Activated CD8-positive, alpha-beta memory T cell treated with anti-CD3 and anti-CD28 coated beads, Interleukin-2, amount 50 U/mL, for 1 hour (primary cell): ENCODE measurements at regions not wholly inside any gene's neighbourhood (a gene's known extent, or its start where the extent isn't known, plus 50 kb on each side); places are given as distances from the start of the nearest gene placed in this dataset.
"Not testable (repeated sequence)": the region's sequence is repeated elsewhere in the genome, so short reads cannot be mapped to it uniquely, and the experiment has no call there.

Experiments used
- DNase-seq: peaks from one replicate; pipeline ENCODE4 v3.0.0-alpha.2; 2020; ENCODE audit errors: extremely low read depth

GRCh38 chr4:123674762-123675465, 278.3 kb downstream of the SPRY1 start:
- DNase-seq: no peak

- no peak for DNase-seq
These were observed 279.0 kb downstream of the SPRY1 start for GRCh38 chr4:123675567-123675966.

- no peak for DNase-seq
These were observed 279.7 kb downstream of the SPRY1 start for GRCh38 chr4:123676071-123676889.

- no peak for DNase-seq
These were observed 280.3 kb downstream of the SPRY1 start for GRCh38 chr4:123676890-123677229.

GRCh38 chr4:123682931-123683330, 286.3 kb downstream of the SPRY1 start:
- no peak for DNase-seq

GRCh38 chr4:123684937-123685336, 288.3 kb downstream of the SPRY1 start:
- not testable (repeated sequence) for DNase-seq

GRCh38 chr4:123695531-123695930, 298.9 kb downstream of the SPRY1 start:
- DNase-seq: not testable (repeated sequence)

- DNase-seq: no peak
These were observed 300.1 kb downstream of the SPRY1 start for GRCh38 chr4:123696687-123697086.

- no peak for DNase-seq
These were observed 302.0 kb downstream of the SPRY1 start for GRCh38 chr4:123698556-123698955.

- DNase-seq: no peak
These were observed 303.5 kb downstream of the SPRY1 start for GRCh38 chr4:123699880-123700771.

- DNase-seq: no peak
These were observed 304.6 kb downstream of the SPRY1 start for GRCh38 chr4:123701131-123701575.

- DNase-seq: no peak
These were observed 308.8 kb downstream of the SPRY1 start for GRCh38 chr4:123705419-123705818.

GRCh38 chr4:123706973-123707372, 310.4 kb downstream of the SPRY1 start:
- DNase-seq: no peak

- no peak for DNase-seq
These were observed 312.3 kb downstream of the SPRY1 start for GRCh38 chr4:123708902-123709301.

- no peak for DNase-seq
These were observed 312.7 kb downstream of the SPRY1 start for GRCh38 chr4:123709336-123709735.

GRCh38 chr4:123731035-123731434, 334.4 kb downstream of the SPRY1 start:
- DNase-seq: no peak

- no peak for DNase-seq
These were observed 340.6 kb downstream of the SPRY1 start for GRCh38 chr4:123737156-123737555.

- no peak for DNase-seq
These were observed 343.2 kb downstream of the SPRY1 start for GRCh38 chr4:123739806-123740205.

GRCh38 chr4:123740236-123740635, 343.6 kb downstream of the SPRY1 start:
- DNase-seq: no peak

GRCh38 chr4:123741906-123742305, 345.3 kb downstream of the SPRY1 start:
- DNase-seq: no peak

- DNase-seq: no peak
These were observed 347.3 kb downstream of the SPRY1 start for GRCh38 chr4:123743848-123744247.

- no peak for DNase-seq
These were observed 348.2 kb downstream of the SPRY1 start for GRCh38 chr4:123744664-123745290.
